ENCODE measurements at regions not wholly inside any gene's neighbourhood (a gene's known extent, or its start where the extent isn't known, plus 50 kb on each side); places are given as distances from the start of the nearest gene placed in this dataset.

GRCh38 chr17:70588003-70588402 lies 418.7 kb downstream of the KCNJ2 start:
- TF ChIP-seq RFX5 (IDR thresholded peaks at IDR 0.05; ENCODE audit: low read depth, low read length) (no peak), RCOR1 (IDR thresholded peaks at IDR 0.05; ENCODE audit: insufficient replicate concordance, low read length) (no peak), CTCF (conservative IDR thresholded peaks at IDR 0.05; ENCODE audit: low read depth, low read length) (no peak), POLR2A (IDR thresholded peaks at IDR 0.05; ENCODE audit: low read depth, low read length) (no peak), USF2 (IDR thresholded peaks at IDR 0.05; ENCODE audit: low read depth, low read length) (no peak), BHLHE40 (IDR thresholded peaks at IDR 0.05; ENCODE audit: low read depth, low read length) (no peak), MXI1 (IDR thresholded peaks at IDR 0.05; ENCODE audit: borderline replicate concordance, low read depth, low read length) (no peak), ELK1 (IDR thresholded peaks at IDR 0.05; ENCODE audit: borderline replicate concordance, low read depth, low read length) (no peak), MAZ (IDR thresholded peaks at IDR 0.05; ENCODE audit: borderline replicate concordance, low read depth, low read length) (no peak), RAD21 (IDR thresholded peaks at IDR 0.05; ENCODE audit: low read length) (no peak), SMC3 (IDR thresholded peaks at IDR 0.05; ENCODE audit: low read depth, low read length) (no peak)

All from IMR-90 (cell line).